Activated CD8-positive, alpha-beta memory T cell treated with anti-CD3 and anti-CD28 coated beads for 1 hour (primary cell): ENCODE measurements at regions not wholly inside any gene's neighbourhood (a gene's known extent, or its start where the extent isn't known, plus 50 kb on each side); places are given as distances from the start of the nearest gene placed in this dataset.

Source experiments
- DNase-seq, 2 donors: peaks; one replicate each; pipeline ENCODE4 v3.0.0-alpha.2; 2020; ENCODE audit warnings: low read depth in 1 of 2; ENCODE audit errors: extremely low read depth in 1 of 2

GRCh38 chr4:184310881-184311709 lies 93.4 kb upstream of the ENPP6 start:
- DNase-seq: no peak

GRCh38 chr4:184310171-184310567 lies 92.5 kb upstream of the ENPP6 start:
- DNase-seq: peak in 1 of 2 donors; percentile 10

- DNase-seq: no peak
These were observed 91.8 kb upstream of the ENPP6 start for GRCh38 chr4:184309241-184310170.

GRCh38 chr4:184306949-184307348 lies 89.3 kb upstream of the ENPP6 start:
- no peak for DNase-seq

- DNase-seq: no peak
These were observed 88.8 kb upstream of the ENPP6 start for GRCh38 chr4:184306470-184306869.

- DNase-seq: no peak
These were observed 83.1 kb upstream of the ENPP6 start for GRCh38 chr4:184300816-184301215.

GRCh38 chr4:184298254-184298653 lies 80.6 kb upstream of the ENPP6 start:
- no peak for DNase-seq

GRCh38 chr4:184295206-184295605 lies 77.5 kb upstream of the ENPP6 start:
- DNase-seq: no peak

- DNase-seq: no peak
These were observed 77.0 kb upstream of the ENPP6 start for GRCh38 chr4:184294606-184295133.

GRCh38 chr4:184293552-184293951 lies 75.9 kb upstream of the ENPP6 start:
- no peak for DNase-seq

- DNase-seq: no peak
These were observed 75.2 kb upstream of the ENPP6 start for GRCh38 chr4:184292877-184293276.

- no peak for DNase-seq
These were observed 74.8 kb upstream of the ENPP6 start for GRCh38 chr4:184292465-184292867.

- no peak for DNase-seq
These were observed 71.5 kb upstream of the ENPP6 start for GRCh38 chr4:184289179-184289535.

GRCh38 chr4:184288451-184289178 lies 70.9 kb upstream of the ENPP6 start:
- no peak for DNase-seq

GRCh38 chr4:184287697-184288255 lies 70.1 kb upstream of the ENPP6 start:
- no peak for DNase-seq

- no peak for DNase-seq
These were observed 68.7 kb upstream of the ENPP6 start for GRCh38 chr4:184286358-184286757.

GRCh38 chr4:184284742-184285141 lies 67.1 kb upstream of the ENPP6 start:
- no peak for DNase-seq

- no peak for DNase-seq
These were observed 66.6 kb upstream of the ENPP6 start for GRCh38 chr4:184284336-184284690.

GRCh38 chr4:184283659-184284335 lies 66.1 kb upstream of the ENPP6 start:
- no peak for DNase-seq
